CD4-positive, alpha-beta T cell treated with Interleukin-21 for 1 hour (primary cell): ENCODE measurements at regions not wholly inside any gene's neighbourhood (a gene's known extent, or its start where the extent isn't known, plus 50 kb on each side); places are given as distances from the start of the nearest gene placed in this dataset.

Experiments used
- DNase-seq: peaks from one replicate; pipeline ENCODE4 v3.0.0-alpha.2; 2020

GRCh38 chr10:4001811-4002210, 216.8 kb upstream of the KLF6 start:
- no peak for DNase-seq

- no peak for DNase-seq
These were observed 214.6 kb upstream of the KLF6 start for GRCh38 chr10:3999642-4000041.

- no peak for DNase-seq
These were observed 211.7 kb upstream of the KLF6 start for GRCh38 chr10:3996697-3997096.

- DNase-seq: no peak
These were observed 210.5 kb upstream of the KLF6 start for GRCh38 chr10:3995302-3996210.

- DNase-seq: no peak
These were observed 207.6 kb upstream of the KLF6 start for GRCh38 chr10:3992382-3993178.

GRCh38 chr10:3990307-3990706, 205.3 kb upstream of the KLF6 start:
- no peak for DNase-seq

GRCh38 chr10:3987143-3987974, 202.3 kb upstream of the KLF6 start:
- no peak for DNase-seq

- DNase-seq: no peak
These were observed 201.6 kb upstream of the KLF6 start for GRCh38 chr10:3986493-3987142.

GRCh38 chr10:3982746-3983442, 197.9 kb upstream of the KLF6 start:
- no peak for DNase-seq

GRCh38 chr10:3981300-3981699, 196.3 kb upstream of the KLF6 start:
- no peak for DNase-seq

GRCh38 chr10:3980660-3981059, 195.7 kb upstream of the KLF6 start:
- peak; percentile 28 for DNase-seq

- DNase-seq: no peak
These were observed 195.1 kb upstream of the KLF6 start for GRCh38 chr10:3980144-3980543.

- peak; percentile 40 for DNase-seq
These were observed 193.8 kb upstream of the KLF6 start for GRCh38 chr10:3978761-3979160.

- DNase-seq: no peak
These were observed 193.2 kb upstream of the KLF6 start for GRCh38 chr10:3978174-3978573.

GRCh38 chr10:3977761-3978160, 192.8 kb upstream of the KLF6 start:
- DNase-seq: no peak

- DNase-seq: peak; percentile 34
These were observed 191.7 kb upstream of the KLF6 start for GRCh38 chr10:3976718-3977117.

GRCh38 chr10:3976171-3976570, 191.2 kb upstream of the KLF6 start:
- no peak for DNase-seq

- no peak for DNase-seq
These were observed 190.0 kb upstream of the KLF6 start for GRCh38 chr10:3975016-3975415.

GRCh38 chr10:3972460-3973301, 187.7 kb upstream of the KLF6 start:
- peak; percentile 56 for DNase-seq

- peak; percentile 30 for DNase-seq
These were observed 186.7 kb upstream of the KLF6 start for GRCh38 chr10:3971713-3972112.
